SK-N-SH treated with all-trans-retinoic acid at 6 μM for 48 hours (cell line): ENCODE measurements at regions not wholly inside any gene's neighbourhood (a gene's known extent, or its start where the extent isn't known, plus 50 kb on each side); places are given as distances from the start of the nearest gene placed in this dataset.

Experiments used
- ATAC-seq: fragments of 200-7000 bp; cut with Tn5 transposase; 3 replicates; pipeline ENCODE4 v1.9.1; 2020; ENCODE audit warnings: mild to moderate bottlenecking, moderate library complexity
- ARNTL ChIP-seq: fragments of 450-650 bp; formaldehyde crosslinking; IDR thresholded peaks from 2 replicates; pipeline ENCODE4 v1.5.0; 2020; ENCODE audit warnings: low read depth, mild to moderate bottlenecking, moderate library complexity, borderline replicate concordance
- BACH2 ChIP-seq: fragments of 250-450 bp; sonication (Bioruptor Pico); IDR thresholded peaks from 2 replicates; pipeline ENCODE4 v1.9.0; 2021; ENCODE audit warnings: mild to moderate bottlenecking, borderline replicate concordance
- CREB5 ChIP-seq: fragments of 250-450 bp; sonication (Bioruptor Pico); IDR thresholded peaks from 2 replicates; pipeline ENCODE4 v1.5.1; 2020; ENCODE audit warnings: low read depth, mild to moderate bottlenecking, moderate library complexity
- CSDC2 ChIP-seq: fragments of 250-450 bp; sonication (Bioruptor Pico); IDR thresholded peaks from 2 replicates; pipeline ENCODE4 v1.5.0; 2020; ENCODE audit warnings: mild to moderate bottlenecking, moderate library complexity
- CSRNP3 ChIP-seq: fragments of 250-450 bp; sonication (Bioruptor Pico); IDR thresholded peaks from 2 replicates; pipeline ENCODE4 v1.5.1; 2021; ENCODE audit warnings: mild to moderate bottlenecking, moderate library complexity
- ESRRG ChIP-seq: fragments of 250-450 bp; sonication (Bioruptor Pico); IDR thresholded peaks from 2 replicates; pipeline ENCODE4 v1.6.1; 2021; ENCODE audit warnings: mild to moderate bottlenecking
- GLIS3 ChIP-seq: fragments of 250-450 bp; sonication (Bioruptor Pico); IDR thresholded peaks from 2 replicates; pipeline ENCODE4 v1.5.0; 2020; ENCODE audit warnings: mild to moderate bottlenecking, moderate library complexity
- ISL1 ChIP-seq: fragments of 250-450 bp; sonication (Bioruptor Pico); IDR thresholded peaks from 2 replicates; pipeline ENCODE4 v2.1.2; 2022; ENCODE audit warnings: mild to moderate bottlenecking, moderate library complexity
- OSR1 ChIP-seq: fragments of 250-450 bp; sonication (Bioruptor Pico); IDR thresholded peaks from 2 replicates; pipeline ENCODE4 v1.8.0; 2022; ENCODE audit warnings: moderate library complexity, mild to moderate bottlenecking, inconsistent platforms
- PATZ1 ChIP-seq: fragments of 250-450 bp; sonication (Bioruptor Pico); IDR thresholded peaks from 2 replicates; pipeline ENCODE4 v1.8.0; 2020; ENCODE audit warnings: mild to moderate bottlenecking, moderate library complexity, borderline replicate concordance
- POU6F1 ChIP-seq: fragments of 250-450 bp; sonication (Bioruptor Pico); IDR thresholded peaks from 2 replicates; pipeline ENCODE4 v1.8.0; 2021; ENCODE audit warnings: low read depth, mild to moderate bottlenecking, moderate library complexity, borderline replicate concordance
- PPARA ChIP-seq: fragments of 250-450 bp; sonication (Bioruptor Pico); IDR thresholded peaks from 2 replicates; pipeline ENCODE4 v1.5.0; 2020; ENCODE audit warnings: mild to moderate bottlenecking, borderline replicate concordance
- RARB ChIP-seq: fragments of 250-450 bp; sonication (Bioruptor Pico); IDR thresholded peaks from 2 replicates; pipeline ENCODE4 v1.8.0; 2021; ENCODE audit warnings: mild to moderate bottlenecking, moderate library complexity
- SNAI2 ChIP-seq: fragments of 250-450 bp; sonication (Bioruptor Pico); IDR thresholded peaks from 2 replicates; pipeline ENCODE4 v1.5.0; 2020; ENCODE audit warnings: mild to moderate bottlenecking, moderate library complexity
- TCF4 ChIP-seq: fragments of 250-450 bp; sonication (Bioruptor Pico); IDR thresholded peaks from 2 replicates; pipeline ENCODE4 v1.8.0; 2021; ENCODE audit warnings: mild to moderate bottlenecking, moderate library complexity, borderline replicate concordance
- TOX ChIP-seq: fragments of 250-450 bp; sonication (Bioruptor Pico); IDR thresholded peaks from 2 replicates; pipeline ENCODE4 v1.8.0; 2021; ENCODE audit warnings: mild to moderate bottlenecking, moderate library complexity, borderline replicate concordance
- TSHZ2 ChIP-seq: fragments of 250-450 bp; sonication (Bioruptor Pico); IDR thresholded peaks from 2 replicates; pipeline ENCODE4 v1.5.0; 2020; ENCODE audit warnings: mild to moderate bottlenecking, moderate library complexity
- ZC3H10 ChIP-seq: fragments of 250-450 bp; sonication (Bioruptor Pico); IDR thresholded peaks from 2 replicates; pipeline ENCODE4 v1.5.1; 2021; ENCODE audit warnings: mild to moderate bottlenecking, moderate library complexity
- ZFP3 ChIP-seq: fragments of 250-450 bp; sonication (Bioruptor Pico); IDR thresholded peaks from 2 replicates; pipeline ENCODE4 v1.5.0; 2020; ENCODE audit warnings: mild to moderate bottlenecking, moderate library complexity
- ZFP30 ChIP-seq: fragments of 450-650 bp; formaldehyde crosslinking; IDR thresholded peaks from 2 replicates; pipeline ENCODE4 v1.5.0; 2022; ENCODE audit warnings: mild to moderate bottlenecking, moderate library complexity
- ZNF565 ChIP-seq: fragments of 450-650 bp; formaldehyde crosslinking; conservative IDR thresholded peaks from 2 replicates; pipeline ENCODE4 v1.5.0; 2020; ENCODE audit warnings: low read depth, mild to moderate bottlenecking, moderate library complexity
- ZNF70 ChIP-seq: fragments of 450-650 bp; formaldehyde crosslinking; IDR thresholded peaks from 2 replicates; pipeline ENCODE4 v1.5.0; 2020; ENCODE audit warnings: mild to moderate bottlenecking, moderate library complexity

GRCh38 chr7:91375378-91375777, 111.1 kb downstream of the FZD1 start:
- TF ChIP-seq ZC3H10 (CRISPR knock-in tag) = no peak
- TF ChIP-seq CREB5 (CRISPR knock-in tag) = no peak
- ATAC-seq = no peak

GRCh38 chr7:91378131-91378530, 113.9 kb downstream of the FZD1 start:
- TF ChIP-seq GLIS3 (CRISPR knock-in tag) = no peak
- no peak for TF ChIP-seq ZNF565 (CRISPR knock-in tag)
- TF ChIP-seq ESRRG (CRISPR knock-in tag) = no peak
- TF ChIP-seq RARB (CRISPR knock-in tag) = no peak
- no peak for TF ChIP-seq CREB5 (CRISPR knock-in tag)
- no peak for TF ChIP-seq TSHZ2
- no peak for TF ChIP-seq ZNF70
- no peak for TF ChIP-seq ZC3H10 (CRISPR knock-in tag)
- TF ChIP-seq ZFP30 (CRISPR knock-in tag) = no peak
- no peak for TF ChIP-seq CSRNP3 (CRISPR knock-in tag)
- no peak for ATAC-seq

GRCh38 chr7:91379236-91379635, 115.0 kb downstream of the FZD1 start:
- no peak for ATAC-seq
- TF ChIP-seq PATZ1 (CRISPR knock-in tag) (no peak), CREB5 (CRISPR knock-in tag) (no peak), TCF4 (no peak), TSHZ2 (no peak), ZFP30 (CRISPR knock-in tag) (no peak), ZFP3 (CRISPR knock-in tag) (no peak), CSRNP3 (CRISPR knock-in tag) (no peak), ZNF70 (no peak), BACH2 (CRISPR knock-in tag) (no peak), OSR1 (CRISPR knock-in tag) (no peak), POU6F1 (CRISPR knock-in tag) (no peak), PPARA (CRISPR knock-in tag) (no peak), ISL1 (CRISPR knock-in tag) (no peak), ARNTL (CRISPR knock-in tag) (no peak), CSDC2 (no peak), SNAI2 (no peak), RARB (CRISPR knock-in tag) (no peak), TOX (CRISPR knock-in tag) (no peak)
